Astrocyte of the cerebellum (primary cell): ENCODE measurements at regions not wholly inside any gene's neighbourhood (a gene's known extent, or its start where the extent isn't known, plus 50 kb on each side); places are given as distances from the start of the nearest gene placed in this dataset.
A peak's percentile ranks its signal among the peaks of the same experiment; 100 is the strongest.
"Not testable (repeated sequence)": the region's sequence is repeated elsewhere in the genome, so short reads cannot be mapped to it uniquely, and the experiment has no call there.

Experiments used
- DNase-seq: peaks from one replicate; pipeline ENCODE4 v3.0.0-alpha.2; 2011; ENCODE audit warnings: low read depth
- H3K4me3 ChIP-seq: 2 replicates; pipeline ENCODE4 v1.5.1; 2011; ENCODE audit warnings: mild to moderate bottlenecking, low read depth, low read length, moderate library complexity
- CTCF ChIP-seq: IDR thresholded peaks from 2 replicates; pipeline ENCODE4 v1.5.1; 2012; ENCODE audit warnings: low read length, low read depth, moderate library complexity, mild to moderate bottlenecking; ENCODE audit errors: missing control alignments
- in situ Hi-C: cut with HindIII; loops from 2 replicates; pipeline ENCODE4 v1.10.0; 2017; ENCODE audit warnings: low sequenced_read_pairs

GRCh38 chr1:243963571-243963970 is 87.5 kb upstream of the ZBTB18 start:
- TF ChIP-seq CTCF: no peak
- in situ Hi-C loops: no loop called here
- no peak overlapping the region for H3K4me3 ChIP-seq
- DNase-seq: no peak

GRCh38 chr1:243962541-243962940 is 88.5 kb upstream of the ZBTB18 start:
- TF ChIP-seq CTCF: no peak
- in situ Hi-C loops: no loop called here
- no peak for DNase-seq
- no peak overlapping the region for H3K4me3 ChIP-seq

- in situ Hi-C loops: no loop called here
- no peak for TF ChIP-seq CTCF
- H3K4me3 ChIP-seq: no peak overlapping the region
- DNase-seq: no peak
Observed at GRCh38 chr1:243959998-243960397, 91.1 kb upstream of the ZBTB18 start.

- no peak for DNase-seq
- no peak overlapping the region for H3K4me3 ChIP-seq
- in situ Hi-C loops: no loop called here
- TF ChIP-seq CTCF: no peak
Observed at GRCh38 chr1:243957141-243957540, 93.9 kb upstream of the ZBTB18 start.

GRCh38 chr1:243956450-243956849 is 94.6 kb upstream of the ZBTB18 start:
- TF ChIP-seq CTCF: no peak
- DNase-seq: no peak
- H3K4me3 ChIP-seq: no peak overlapping the region
- in situ Hi-C loops: no loop called here

- H3K4me3 ChIP-seq, DNase-seq, in situ Hi-C loops: not testable (repeated sequence)
Observed at GRCh38 chr1:243951207-243951606, 99.9 kb upstream of the ZBTB18 start.

- peak; percentile 18 for DNase-seq
- in situ Hi-C loops: no loop called here
- H3K4me3 ChIP-seq: no peak overlapping the region
- TF ChIP-seq CTCF: no peak
Observed at GRCh38 chr1:243950166-243950565, 100.1 kb upstream of the AKT3 start.
